Right lobe of liver (tissue), 4 donors: ENCODE measurements at regions not wholly inside any gene's neighbourhood (a gene's known extent, or its start where the extent isn't known, plus 50 kb on each side); places are given as distances from the start of the nearest gene placed in this dataset.

Experiments used
- POLR2A ChIP-seq: fragments of 450-650 bp; IDR thresholded peaks from one replicate; pipeline ENCODE4 v1.6.1; 2017; ENCODE audit warnings: antibody characterized with exemption, mild to moderate bottlenecking
- TF ChIP-seq, protein P1 (sequence below), 4 donors: fragments of 200-600 bp in 3 of 4; fragments of 450-650 bp in 1 of 4; IDR thresholded peaks; one replicate each; pipeline versions ENCODE4 v1.5.1 to v1.8.0; 2016 to 2022; ENCODE audit warnings: antibody characterized with exemption in 4 of 4, mild to moderate bottlenecking in 2 of 4
- donor health status: DM: no; HTN: no; CAD: no.
- donor health status: DM: no; HTN: no; CAD: no.
- donor health status: DM: no; HTN: yes; CAD: no.

DNA sequence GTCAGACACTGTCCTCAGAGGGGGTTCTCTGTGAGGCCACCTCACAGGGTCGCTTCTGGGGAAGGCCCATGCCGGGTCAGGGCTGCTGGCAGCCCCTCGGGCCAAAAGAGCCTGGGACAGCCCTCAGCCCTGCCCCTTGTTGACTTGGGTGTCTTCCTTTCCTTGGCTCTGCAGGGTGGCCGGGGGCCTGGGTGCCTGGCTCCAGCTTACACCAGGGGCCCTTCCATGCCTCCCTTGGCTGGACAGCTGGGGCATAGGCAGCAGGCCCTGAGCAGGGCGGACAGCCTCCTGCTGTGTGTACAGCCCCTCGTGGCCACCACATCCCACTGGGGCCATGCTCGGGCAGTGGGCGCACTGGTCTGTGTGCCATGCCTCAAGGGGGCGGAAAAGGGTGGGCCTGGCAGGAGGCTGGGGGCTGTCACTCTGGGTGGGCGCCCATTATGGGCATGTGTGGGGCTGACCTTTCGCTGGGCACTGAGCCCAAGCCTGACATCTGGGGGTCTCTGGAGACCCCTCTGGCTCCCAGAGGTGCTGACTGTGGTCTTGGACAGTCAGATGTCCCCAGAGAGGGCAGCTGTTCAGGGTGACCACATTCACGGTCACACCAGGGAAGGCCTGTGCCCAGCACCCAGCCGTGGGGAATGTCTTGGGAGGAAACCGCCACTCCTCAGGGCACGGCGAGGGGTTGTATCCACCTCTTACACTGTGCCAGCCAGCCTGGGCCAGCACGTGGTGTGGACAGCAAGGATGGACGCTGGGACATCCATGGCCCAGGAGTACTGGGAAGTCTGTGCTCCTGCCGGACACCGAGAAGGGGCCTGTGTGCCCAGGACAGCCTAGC is 313.3 kb downstream of the TMEM121 start:
- TF ChIP-seq, protein P1, sequence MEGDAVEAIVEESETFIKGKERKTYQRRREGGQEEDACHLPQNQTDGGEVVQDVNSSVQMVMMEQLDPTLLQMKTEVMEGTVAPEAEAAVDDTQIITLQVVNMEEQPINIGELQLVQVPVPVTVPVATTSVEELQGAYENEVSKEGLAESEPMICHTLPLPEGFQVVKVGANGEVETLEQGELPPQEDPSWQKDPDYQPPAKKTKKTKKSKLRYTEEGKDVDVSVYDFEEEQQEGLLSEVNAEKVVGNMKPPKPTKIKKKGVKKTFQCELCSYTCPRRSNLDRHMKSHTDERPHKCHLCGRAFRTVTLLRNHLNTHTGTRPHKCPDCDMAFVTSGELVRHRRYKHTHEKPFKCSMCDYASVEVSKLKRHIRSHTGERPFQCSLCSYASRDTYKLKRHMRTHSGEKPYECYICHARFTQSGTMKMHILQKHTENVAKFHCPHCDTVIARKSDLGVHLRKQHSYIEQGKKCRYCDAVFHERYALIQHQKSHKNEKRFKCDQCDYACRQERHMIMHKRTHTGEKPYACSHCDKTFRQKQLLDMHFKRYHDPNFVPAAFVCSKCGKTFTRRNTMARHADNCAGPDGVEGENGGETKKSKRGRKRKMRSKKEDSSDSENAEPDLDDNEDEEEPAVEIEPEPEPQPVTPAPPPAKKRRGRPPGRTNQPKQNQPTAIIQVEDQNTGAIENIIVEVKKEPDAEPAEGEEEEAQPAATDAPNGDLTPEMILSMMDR (IDR thresholded peaks at IDR 0.05), result no peak
- TF ChIP-seq POLR2A, result no peak
